ENCODE measurements at regions not wholly inside any gene's neighbourhood (a gene's known extent, or its start where the extent isn't known, plus 50 kb on each side); places are given as distances from the start of the nearest gene placed in this dataset.
A peak's percentile ranks its signal among the peaks of the same experiment; 100 is the strongest.
"Not testable (repeated sequence)": the region's sequence is repeated elsewhere in the genome, so short reads cannot be mapped to it uniquely, and the experiment has no call there.

GRCh38 chr1:149243572-149243971 is 140.2 kb upstream of the NBPF9 start:
- not testable (repeated sequence) for H3K9me3 Mint-ChIP-seq; H3K4me1 Mint-ChIP-seq (ENCODE audit: low read depth); H3K4me3 Mint-ChIP-seq; DNase-seq; H3K27me3 Mint-ChIP-seq (ENCODE audit: insufficient read depth); H3K36me3 Mint-ChIP-seq (ENCODE audit: low read depth); H3K27ac Mint-ChIP-seq

- H3K27me3 Mint-ChIP-seq (ENCODE audit: insufficient read depth); H3K36me3 Mint-ChIP-seq (ENCODE audit: low read depth); H3K27ac Mint-ChIP-seq; DNase-seq; H3K4me1 Mint-ChIP-seq (ENCODE audit: low read depth); H3K4me3 Mint-ChIP-seq; H3K9me3 Mint-ChIP-seq: not testable (repeated sequence)
Measured at GRCh38 chr1:149244621-149245020, 141.3 kb upstream of the NBPF9 start.

GRCh38 chr1:149246212-149246611 is 142.9 kb upstream of the NBPF9 start:
- not testable (repeated sequence) for H3K27ac Mint-ChIP-seq

GRCh38 chr1:149248610-149249009 is 145.3 kb upstream of the NBPF9 start:
- DNase-seq; H3K9me3 Mint-ChIP-seq; H3K36me3 Mint-ChIP-seq (ENCODE audit: low read depth); H3K27ac Mint-ChIP-seq; H3K4me1 Mint-ChIP-seq (ENCODE audit: low read depth); H3K27me3 Mint-ChIP-seq (ENCODE audit: insufficient read depth); H3K4me3 Mint-ChIP-seq: not testable (repeated sequence)

More at GRCh38 chr1:149246212-149246611, 142.9 kb upstream of the NBPF9 start:
- H3K36me3 Mint-ChIP-seq (ENCODE audit: low read depth); H3K4me1 Mint-ChIP-seq (ENCODE audit: low read depth); DNase-seq; H3K9me3 Mint-ChIP-seq; H3K27me3 Mint-ChIP-seq (ENCODE audit: insufficient read depth); H3K4me3 Mint-ChIP-seq: not testable (repeated sequence)

GRCh38 chr1:149249850-149250467 is 146.6 kb upstream of the NBPF9 start:
- H3K27ac Mint-ChIP-seq; H3K4me1 Mint-ChIP-seq (ENCODE audit: low read depth); DNase-seq; H3K9me3 Mint-ChIP-seq; H3K27me3 Mint-ChIP-seq (ENCODE audit: insufficient read depth); H3K4me3 Mint-ChIP-seq; H3K36me3 Mint-ChIP-seq (ENCODE audit: low read depth): not testable (repeated sequence)

- H3K4me3 Mint-ChIP-seq; H3K27me3 Mint-ChIP-seq (ENCODE audit: insufficient read depth); H3K36me3 Mint-ChIP-seq (ENCODE audit: low read depth); H3K9me3 Mint-ChIP-seq; H3K4me1 Mint-ChIP-seq (ENCODE audit: low read depth); H3K27ac Mint-ChIP-seq: not testable (repeated sequence)
- DNase-seq: peak; percentile 1
Measured at GRCh38 chr1:149254894-149255847, 151.8 kb upstream of the NBPF9 start.

- H3K9me3 Mint-ChIP-seq; H3K27me3 Mint-ChIP-seq (ENCODE audit: insufficient read depth): not testable (repeated sequence)
Measured at GRCh38 chr1:149260284-149260683, 156.9 kb upstream of the NBPF9 start.

GRCh38 chr1:149260736-149261340 is 157.5 kb upstream of the NBPF9 start:
- H3K27ac Mint-ChIP-seq; H3K4me1 Mint-ChIP-seq (ENCODE audit: low read depth); H3K36me3 Mint-ChIP-seq (ENCODE audit: low read depth); H3K4me3 Mint-ChIP-seq; DNase-seq; H3K27me3 Mint-ChIP-seq (ENCODE audit: insufficient read depth); H3K9me3 Mint-ChIP-seq: not testable (repeated sequence)

More at GRCh38 chr1:149260284-149260683, 156.9 kb upstream of the NBPF9 start:
- H3K4me1 Mint-ChIP-seq (ENCODE audit: low read depth); DNase-seq; H3K4me3 Mint-ChIP-seq; H3K27ac Mint-ChIP-seq; H3K36me3 Mint-ChIP-seq (ENCODE audit: low read depth): not testable (repeated sequence)

GRCh38 chr1:149267287-149267686 is 163.9 kb upstream of the NBPF9 start:
- H3K4me3 Mint-ChIP-seq; DNase-seq; H3K27me3 Mint-ChIP-seq (ENCODE audit: insufficient read depth); H3K4me1 Mint-ChIP-seq (ENCODE audit: low read depth); H3K9me3 Mint-ChIP-seq; H3K36me3 Mint-ChIP-seq (ENCODE audit: low read depth); H3K27ac Mint-ChIP-seq: not testable (repeated sequence)

- H3K9me3 Mint-ChIP-seq; H3K27ac Mint-ChIP-seq; H3K4me3 Mint-ChIP-seq; H3K27me3 Mint-ChIP-seq (ENCODE audit: insufficient read depth); H3K4me1 Mint-ChIP-seq (ENCODE audit: low read depth); H3K36me3 Mint-ChIP-seq (ENCODE audit: low read depth); DNase-seq: not testable (repeated sequence)
Measured at GRCh38 chr1:149269001-149269702, 165.8 kb upstream of the NBPF9 start.

- H3K36me3 Mint-ChIP-seq (ENCODE audit: low read depth); H3K27me3 Mint-ChIP-seq (ENCODE audit: insufficient read depth); H3K27ac Mint-ChIP-seq; H3K4me1 Mint-ChIP-seq (ENCODE audit: low read depth); H3K4me3 Mint-ChIP-seq; DNase-seq; H3K9me3 Mint-ChIP-seq: not testable (repeated sequence)
Measured at GRCh38 chr1:149269833-149270232, 166.5 kb upstream of the NBPF9 start.

GRCh38 chr1:149274493-149274892 is 171.1 kb upstream of the NBPF9 start:
- not testable (repeated sequence) for H3K27ac Mint-ChIP-seq; H3K9me3 Mint-ChIP-seq; H3K4me3 Mint-ChIP-seq; DNase-seq; H3K36me3 Mint-ChIP-seq (ENCODE audit: low read depth); H3K27me3 Mint-ChIP-seq (ENCODE audit: insufficient read depth); H3K4me1 Mint-ChIP-seq (ENCODE audit: low read depth)

GRCh38 chr1:149275802-149276201 is 172.5 kb upstream of the NBPF9 start:
- not testable (repeated sequence) for H3K9me3 Mint-ChIP-seq; H3K27ac Mint-ChIP-seq; H3K36me3 Mint-ChIP-seq (ENCODE audit: low read depth); H3K4me3 Mint-ChIP-seq; H3K27me3 Mint-ChIP-seq (ENCODE audit: insufficient read depth); DNase-seq; H3K4me1 Mint-ChIP-seq (ENCODE audit: low read depth)
